ENCODE measurements at regions not wholly inside any gene's neighbourhood (a gene's known extent, or its start where the extent isn't known, plus 50 kb on each side); places are given as distances from the start of the nearest gene placed in this dataset.

DNA sequence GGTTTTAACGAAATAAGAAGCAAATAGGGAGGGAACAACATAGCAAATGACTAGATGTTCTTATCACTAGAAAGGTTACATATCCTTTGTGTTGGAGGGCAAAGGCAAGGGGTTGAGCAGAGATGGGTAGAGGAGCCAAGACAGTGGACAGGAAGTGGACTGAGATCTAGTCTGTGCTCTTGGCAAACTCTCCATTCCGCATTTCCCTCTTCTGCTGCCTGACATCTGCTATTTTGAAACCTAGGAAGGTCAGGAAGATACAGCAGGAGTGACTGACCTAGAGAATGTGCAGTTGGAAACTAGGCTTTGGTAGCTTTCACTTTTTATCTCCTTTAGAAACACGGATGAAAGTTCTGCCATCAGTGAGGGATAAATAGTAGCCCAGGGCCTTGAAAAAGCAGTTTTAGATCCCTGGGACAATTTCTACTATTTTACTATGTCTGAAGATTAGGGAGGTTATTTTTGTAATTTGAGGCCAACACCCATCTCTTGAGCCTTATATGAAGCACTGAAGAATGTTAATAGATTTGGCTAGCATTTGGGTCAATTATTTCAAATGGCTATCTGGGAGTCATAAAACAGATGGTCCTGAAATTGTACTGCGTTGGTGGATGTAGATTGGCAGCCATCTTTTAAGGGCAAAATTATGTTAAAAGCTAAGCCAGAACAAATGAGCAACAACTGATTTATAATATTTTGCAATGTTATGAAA lies 410.3 kb downstream of the PCNX1 start:
- Histone ChIP-seq H3K36me3 (no peaks in the 10 kb centered on the region), H3K4me3 (no peak overlapping the region), H3K4me1 (peaks cover 0 to 5% of the 10 kb centered on the region in 2 donors), H3K27ac (no peak overlapping the region), H3K27me3 (no peaks in the 10 kb centered on the region), H3K9me3 (no peaks in the 10 kb centered on the region)
- in situ Hi-C loops (cut with MboI; ENCODE audit: low sequenced_read_pairs in 4 of 4): no loop called here
- ATAC-seq (no peak), DNase-seq (no peak)
- intact Hi-C loops (cut with DNase I; ENCODE audit: low total_unique reads): no loop called here
- TF ChIP-seq, protein P1, sequence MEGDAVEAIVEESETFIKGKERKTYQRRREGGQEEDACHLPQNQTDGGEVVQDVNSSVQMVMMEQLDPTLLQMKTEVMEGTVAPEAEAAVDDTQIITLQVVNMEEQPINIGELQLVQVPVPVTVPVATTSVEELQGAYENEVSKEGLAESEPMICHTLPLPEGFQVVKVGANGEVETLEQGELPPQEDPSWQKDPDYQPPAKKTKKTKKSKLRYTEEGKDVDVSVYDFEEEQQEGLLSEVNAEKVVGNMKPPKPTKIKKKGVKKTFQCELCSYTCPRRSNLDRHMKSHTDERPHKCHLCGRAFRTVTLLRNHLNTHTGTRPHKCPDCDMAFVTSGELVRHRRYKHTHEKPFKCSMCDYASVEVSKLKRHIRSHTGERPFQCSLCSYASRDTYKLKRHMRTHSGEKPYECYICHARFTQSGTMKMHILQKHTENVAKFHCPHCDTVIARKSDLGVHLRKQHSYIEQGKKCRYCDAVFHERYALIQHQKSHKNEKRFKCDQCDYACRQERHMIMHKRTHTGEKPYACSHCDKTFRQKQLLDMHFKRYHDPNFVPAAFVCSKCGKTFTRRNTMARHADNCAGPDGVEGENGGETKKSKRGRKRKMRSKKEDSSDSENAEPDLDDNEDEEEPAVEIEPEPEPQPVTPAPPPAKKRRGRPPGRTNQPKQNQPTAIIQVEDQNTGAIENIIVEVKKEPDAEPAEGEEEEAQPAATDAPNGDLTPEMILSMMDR (IDR thresholded peaks at IDR 0.05 in 4 of 5, conservative IDR thresholded peaks at IDR 0.05 in 1 of 5): no peak
- no peak for TF ChIP-seq POLR2A (IDR thresholded peaks at IDR 0.05)

DNA sequence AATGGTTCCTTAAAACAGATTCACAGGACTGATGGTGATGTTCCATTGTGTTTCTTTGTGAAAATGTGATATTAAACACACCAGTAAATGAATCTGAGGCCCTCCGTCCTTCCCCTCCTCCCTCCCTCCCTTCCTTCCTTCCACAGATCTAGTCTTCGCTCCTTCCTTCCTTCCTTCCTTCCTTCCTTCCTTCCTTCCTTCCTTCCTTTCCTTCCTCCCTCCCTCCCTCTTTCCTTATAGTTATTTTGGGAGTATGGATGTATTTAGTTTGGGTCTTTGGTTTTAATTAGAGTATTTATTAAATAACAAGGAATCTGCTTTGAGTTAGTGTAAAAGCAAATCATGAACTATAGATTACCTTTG lies 410.8 kb downstream of the PCNX1 start:
- DNase-seq: no peak
- no peaks in the 10 kb centered on the region for H3K9me3 ChIP-seq
- H3K36me3 ChIP-seq: no peaks in the 10 kb centered on the region
- H3K27ac ChIP-seq: no peak overlapping the region
- H3K4me3 ChIP-seq: no peak overlapping the region
- no peak for ATAC-seq
- intact Hi-C loops (cut with DNase I; ENCODE audit: low total_unique reads) (no loop called here), in situ Hi-C loops (cut with MboI; ENCODE audit: low sequenced_read_pairs in 4 of 4) (no loop called here)
- no peaks in the 10 kb centered on the region for H3K27me3 ChIP-seq
- no peak for TF ChIP-seq POLR2A (IDR thresholded peaks at IDR 0.05)
- TF ChIP-seq, protein P1 (IDR thresholded peaks at IDR 0.05 in 4 of 5, conservative IDR thresholded peaks at IDR 0.05 in 1 of 5): no peak
- peaks cover 0 to 9% of the 10 kb centered on the region in 2 donors for H3K4me1 ChIP-seq

DNA sequence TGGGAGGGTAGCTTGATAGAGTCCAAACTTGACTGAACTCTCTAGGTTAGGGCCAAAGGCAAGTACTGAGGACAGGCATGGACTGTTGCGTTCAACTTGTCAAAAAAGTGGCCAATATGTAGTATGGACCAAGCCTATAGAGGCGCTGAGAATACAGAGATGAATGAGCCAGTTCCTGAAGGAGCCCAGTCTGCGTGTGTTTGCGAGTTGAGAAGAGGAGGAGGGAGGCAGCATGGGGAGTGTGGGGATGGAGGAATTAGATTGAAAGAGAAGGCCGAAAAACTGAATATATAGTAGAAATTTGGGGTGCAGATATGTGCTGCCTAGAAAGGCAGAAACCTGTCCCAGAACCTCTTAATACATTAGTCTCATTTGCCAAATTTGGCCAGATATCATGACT lies 412.4 kb downstream of the PCNX1 start:
- Histone ChIP-seq H3K27ac (peak overlapping the region; percentile 76 to 88 (median 83)), H3K27me3 (no peaks in the 10 kb centered on the region), H3K4me3 (peak overlapping the region; percentile 77 to 96 (median 87)), H3K9me3 (no peaks in the 10 kb centered on the region), H3K4me1 (peaks cover 0 to 9% of the 10 kb centered on the region in 2 donors), H3K36me3 (no peaks in the 10 kb centered on the region)
- TF ChIP-seq, protein P1 (IDR thresholded peaks at IDR 0.05 in 4 of 5, conservative IDR thresholded peaks at IDR 0.05 in 1 of 5): no peak
- no peak for TF ChIP-seq POLR2A (IDR thresholded peaks at IDR 0.05)
- intact Hi-C loops (cut with DNase I; ENCODE audit: low total_unique reads) (no loop called here), in situ Hi-C loops (cut with MboI; ENCODE audit: low sequenced_read_pairs in 4 of 4) (no loop called here)
- DNase-seq (no peak), ATAC-seq (no peak)

DNA sequence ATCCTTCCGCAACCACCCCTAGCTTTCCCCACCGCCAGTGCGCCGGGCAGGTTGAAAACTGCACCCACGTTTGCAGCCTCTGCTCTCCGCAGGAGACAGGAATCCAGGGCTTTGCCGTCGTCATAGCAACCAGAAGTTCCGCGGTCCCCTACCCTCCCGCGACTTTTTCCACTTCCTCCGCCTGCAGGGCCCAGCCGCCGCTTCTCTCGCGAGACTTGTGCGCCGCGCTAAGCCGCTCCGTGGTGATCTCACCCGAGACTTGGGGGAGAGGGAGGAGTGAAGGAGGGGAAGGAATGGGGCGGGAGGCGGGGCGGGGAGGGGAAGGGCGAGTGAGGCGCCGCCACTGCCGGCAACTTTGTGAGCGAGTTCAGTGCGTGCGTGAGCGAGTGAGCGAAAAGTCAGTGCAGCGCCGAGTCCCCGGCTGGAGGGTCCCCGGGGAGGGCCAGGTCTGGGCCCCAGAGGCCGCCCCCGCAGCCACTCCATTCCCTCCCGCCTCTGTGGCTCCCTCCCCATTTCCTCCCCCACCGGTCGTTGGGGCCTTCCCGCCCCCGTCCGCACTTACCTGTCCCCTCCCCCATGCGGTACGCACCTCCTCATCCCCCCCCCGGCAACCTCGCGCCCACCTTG lies 413.0 kb downstream of the PCNX1 start, which contains the start of gene SIPA1L1:
SIPA1L1 (plus strand) TSS at position 370 of the 627 bp plus-strand sequence.
- Histone ChIP-seq H3K9me3 (no peaks in the 10 kb centered on the region), H3K4me1 (peaks cover 0 to 9% of the 10 kb centered on the region in 2 donors), H3K27ac (peak within 1 kb of the TSS; percentile 76 to 88 (median 83)), H3K36me3 (no peaks in the 10 kb centered on the region), H3K27me3 (no peaks in the 10 kb centered on the region), H3K4me3 (peak within 1 kb of the TSS; percentile 77 to 96 (median 87))
- intact Hi-C loops (cut with DNase I; ENCODE audit: low total_unique reads) (no loop called here), in situ Hi-C loops (cut with MboI; ENCODE audit: low sequenced_read_pairs in 4 of 4) (no loop called here)
- DNase-seq: peak; percentile 85 to 89
- TF ChIP-seq, protein P1 (IDR thresholded peaks at IDR 0.05 in 4 of 5, conservative IDR thresholded peaks at IDR 0.05 in 1 of 5): no peak
- peak; percentile 52 to 71 for TF ChIP-seq POLR2A (IDR thresholded peaks at IDR 0.05)
- peak; percentile 94 to 95 for ATAC-seq

Measured in gastrocnemius medialis (tissue), 4 donors.